ENCODE measurements at regions not wholly inside any gene's neighbourhood (a gene's known extent, or its start where the extent isn't known, plus 50 kb on each side); places are given as distances from the start of the nearest gene placed in this dataset.
"Not testable (repeated sequence)": the region's sequence is repeated elsewhere in the genome, so short reads cannot be mapped to it uniquely, and the experiment has no call there.

- no peak for DNase-seq
These were observed 50.0 kb upstream of the RASGRP1 start for GRCh38 chr15:38614621-38615020.

DNA sequence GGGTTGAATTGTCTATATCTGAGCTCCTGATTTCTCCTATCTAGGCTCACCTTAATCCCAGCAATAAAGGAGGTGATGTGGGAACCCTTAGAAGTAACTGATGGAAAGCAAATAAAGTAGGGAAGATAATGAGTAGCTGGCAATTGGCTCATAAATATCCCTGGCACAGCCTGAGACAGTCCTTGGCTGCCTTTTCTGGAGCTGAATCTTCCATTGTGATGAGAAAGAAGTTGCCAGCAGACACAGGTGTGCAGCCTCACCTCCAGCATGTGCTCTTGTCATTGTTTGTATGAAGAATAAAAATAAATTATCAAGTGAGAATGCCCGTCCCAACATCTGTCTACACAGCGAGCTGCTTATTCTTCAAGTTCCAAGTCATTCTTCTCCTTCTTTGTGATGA lies 53.2 kb upstream of the RASGRP1 start:
- DNase-seq = no peak

DNA sequence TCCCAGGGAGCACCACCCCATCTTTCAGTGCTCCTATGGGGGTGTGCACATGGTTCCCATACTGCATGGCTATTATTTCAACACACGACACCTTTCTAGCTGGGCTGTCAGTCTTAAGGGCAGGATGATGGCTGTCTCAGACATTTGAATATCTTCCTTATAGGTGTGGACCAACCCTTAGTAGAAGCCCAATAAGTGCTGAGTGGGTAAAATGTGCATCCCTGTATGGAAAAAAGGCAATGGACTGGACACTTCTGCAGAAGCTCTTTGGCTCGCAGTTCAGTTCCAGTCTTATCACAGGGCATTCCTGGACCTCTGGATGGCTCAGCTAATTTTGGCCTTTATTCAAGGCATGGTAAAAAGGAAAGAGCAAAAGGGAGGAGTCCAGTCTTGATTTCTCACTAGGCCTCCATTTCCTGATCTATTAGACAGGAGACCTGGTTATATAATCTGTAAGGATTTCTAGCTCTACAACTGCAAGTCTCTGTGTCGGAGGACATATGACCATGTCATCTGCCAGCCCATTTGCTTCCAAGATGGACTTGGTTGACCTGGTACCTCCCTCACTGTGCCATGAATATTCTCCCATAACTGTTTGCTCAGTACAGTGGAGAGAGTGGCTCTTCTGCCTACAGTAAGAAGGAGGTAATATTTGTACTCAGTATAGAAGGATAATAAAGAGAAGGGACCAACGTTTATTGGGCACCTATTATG lies 53.8 kb upstream of the RASGRP1 start:
- no peak for DNase-seq

- no peak for DNase-seq
These were observed 55.5 kb upstream of the RASGRP1 start for GRCh38 chr15:38620098-38620497.

GRCh38 chr15:38620851-38621594 lies 56.4 kb upstream of the RASGRP1 start:
- DNase-seq = no peak

DNA sequence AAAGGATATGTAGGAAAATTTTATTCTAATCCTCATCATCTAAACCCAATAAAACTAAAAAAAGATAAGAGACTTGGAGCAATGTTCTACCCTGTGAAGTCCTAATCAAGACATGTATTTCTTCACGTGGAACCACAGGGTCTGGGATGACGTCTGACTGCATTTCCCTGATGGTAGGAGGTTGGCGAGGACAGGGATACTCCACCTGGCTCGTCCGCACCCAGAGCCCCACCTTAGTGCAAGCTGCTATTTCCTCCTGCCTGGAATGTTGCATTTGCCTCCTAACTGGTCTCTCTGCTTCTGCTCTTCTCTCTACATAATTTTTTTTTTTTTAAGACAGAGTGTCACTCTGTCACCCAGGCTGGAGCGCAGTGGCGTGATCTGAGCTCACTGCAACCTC lies 57.7 kb upstream of the RASGRP1 start:
- no peak for DNase-seq

GRCh38 chr15:38622908-38623307 lies 58.3 kb upstream of the RASGRP1 start:
- no peak for DNase-seq

GRCh38 chr15:38623744-38624143 lies 59.1 kb upstream of the RASGRP1 start:
- no peak for DNase-seq

- DNase-seq = no peak
These were observed 59.9 kb upstream of the RASGRP1 start for GRCh38 chr15:38624244-38625205.

DNA sequence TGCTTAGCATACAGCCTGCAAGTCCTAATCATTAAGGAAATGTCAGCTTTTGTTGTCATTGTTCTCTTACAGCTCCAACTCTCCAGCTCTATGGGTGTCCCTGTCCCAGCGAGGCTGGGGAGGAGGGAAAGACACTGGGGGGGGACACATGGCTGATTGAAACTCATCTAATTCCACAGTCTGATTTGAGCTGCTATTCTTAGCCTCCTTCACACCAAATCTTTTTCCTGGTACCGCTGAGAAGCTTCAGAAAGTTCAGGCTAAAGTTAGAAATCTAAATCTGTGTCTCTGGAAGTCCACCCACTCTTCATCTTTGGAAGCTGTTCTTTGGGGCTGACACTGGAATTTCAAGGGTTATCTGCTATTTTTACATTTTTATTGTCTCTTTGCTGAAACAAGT lies 61.3 kb upstream of the RASGRP1 start:
- DNase-seq = no peak

DNA sequence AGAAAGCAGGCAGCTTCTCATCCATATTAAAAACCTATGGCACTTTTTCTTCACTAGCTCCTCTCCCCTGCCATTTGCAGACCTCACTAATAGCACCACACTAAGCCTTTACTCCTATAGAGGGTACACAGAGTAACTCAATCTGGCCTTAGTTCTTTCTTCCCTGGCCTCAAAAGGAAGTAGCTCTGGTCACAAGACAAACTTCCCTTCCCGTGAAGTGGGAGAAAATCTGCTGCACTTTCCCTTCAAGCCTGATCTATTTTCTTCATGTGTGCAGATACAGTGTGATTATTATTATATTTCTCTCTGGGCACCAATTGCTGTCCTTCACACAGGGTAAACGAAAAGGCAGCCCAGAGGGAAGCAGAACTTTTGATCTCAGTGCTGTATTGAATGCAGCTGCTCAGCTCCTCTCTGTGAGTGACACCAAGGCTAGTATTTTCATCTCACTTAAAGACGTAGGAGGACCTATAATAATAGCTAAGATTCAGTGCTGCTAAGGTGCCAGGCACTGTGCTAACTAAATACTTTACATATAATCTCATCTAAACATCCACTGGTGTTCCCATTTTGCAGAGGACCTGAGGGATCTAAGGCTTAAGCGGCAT lies 61.9 kb upstream of the RASGRP1 start:
- no peak for DNase-seq

DNA sequence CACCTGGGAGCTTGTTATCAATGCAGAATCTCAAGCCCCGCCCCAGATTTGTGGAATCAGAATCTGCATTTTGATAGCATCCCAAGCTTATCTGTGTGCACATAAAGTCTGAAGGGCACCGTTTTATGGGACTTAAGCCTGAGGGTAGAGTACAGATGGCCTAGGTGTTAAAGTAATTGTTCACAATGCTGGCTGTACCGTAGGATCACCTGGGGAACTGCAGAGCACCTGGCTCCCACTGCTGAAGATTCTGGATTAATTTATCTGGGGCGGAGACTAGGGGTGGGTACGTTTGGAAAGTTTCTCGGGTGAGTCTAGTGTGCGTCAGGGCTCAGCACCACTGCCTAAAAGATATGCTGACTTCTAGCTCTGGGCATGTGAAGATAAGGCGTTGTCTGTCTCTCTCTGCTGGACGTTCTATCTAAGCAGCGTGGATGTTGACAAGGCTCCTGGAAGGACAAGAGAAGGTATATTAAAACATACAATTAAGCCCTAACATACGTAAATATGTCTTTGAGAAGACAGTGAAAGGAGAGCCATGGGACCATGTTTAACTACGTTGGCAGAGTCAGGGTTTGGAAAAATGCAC lies 63.2 kb upstream of the RASGRP1 start:
- no peak for DNase-seq

DNA sequence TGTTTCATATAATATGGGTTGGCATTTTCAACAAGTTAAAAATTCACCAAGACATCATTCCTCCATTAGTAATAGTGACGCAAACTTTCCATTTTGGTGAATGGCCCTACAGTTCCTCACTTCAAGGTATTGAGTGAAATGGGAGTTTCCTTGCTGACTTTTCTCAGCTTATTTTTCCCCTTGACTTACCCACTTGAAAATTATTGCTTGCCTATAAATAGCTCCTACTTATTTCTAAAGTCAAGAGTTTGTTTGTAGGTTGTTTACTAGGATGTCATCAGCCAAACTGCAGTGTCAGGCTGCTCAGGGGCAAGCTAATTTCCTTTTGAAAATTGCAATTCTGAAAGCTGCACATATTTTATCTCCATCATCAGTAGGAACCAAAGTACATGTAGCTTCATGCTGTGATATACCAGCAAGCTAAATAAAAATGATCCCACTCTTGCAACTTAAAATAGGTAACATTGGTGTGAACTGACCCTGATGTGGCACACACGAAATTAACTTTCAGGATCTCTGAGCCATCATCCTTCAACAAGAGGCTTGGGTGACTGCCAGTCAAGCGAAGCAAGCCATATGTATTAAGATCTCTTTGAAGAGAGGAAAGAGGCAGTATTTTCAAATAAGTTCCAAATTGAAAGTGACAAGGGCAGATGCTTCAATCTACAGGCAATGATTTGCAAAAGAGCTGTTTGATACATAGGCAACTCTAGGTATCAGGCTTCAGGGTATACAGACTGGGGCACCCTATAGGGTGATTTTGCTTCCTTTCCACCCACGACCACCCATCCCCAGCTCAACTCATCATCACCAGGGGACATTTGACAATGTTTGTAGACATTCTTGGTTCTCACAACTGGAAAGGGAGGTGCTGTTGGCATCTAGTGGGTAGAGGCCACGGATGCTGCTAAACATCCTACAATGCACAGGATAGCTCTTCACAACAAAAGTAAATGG lies 66.8 kb upstream of the RASGRP1 start:
- DNase-seq = no peak

GRCh38 chr15:38635170-38635569 lies 70.6 kb upstream of the RASGRP1 start:
- no peak for DNase-seq

DNA sequence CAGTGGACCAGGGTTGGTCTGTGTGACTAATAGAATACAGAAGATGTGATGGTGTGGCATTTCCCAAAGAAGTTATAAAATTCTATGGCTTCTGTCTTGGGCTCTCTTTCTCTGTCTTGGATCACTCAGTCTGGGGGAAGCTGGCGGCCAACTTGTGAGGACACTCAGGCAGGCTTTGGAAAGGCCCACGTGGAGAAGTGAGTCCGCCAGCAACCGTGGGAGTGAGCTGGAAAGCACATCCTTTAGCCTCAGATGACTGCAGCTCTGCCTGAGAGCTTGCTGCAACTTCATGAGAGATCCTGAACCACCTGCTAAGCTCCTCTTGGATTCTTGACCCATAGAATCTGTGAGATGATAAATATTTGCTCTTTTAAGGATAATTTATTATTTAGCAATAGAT lies 72.0 kb upstream of the RASGRP1 start:
- DNase-seq = no peak

GRCh38 chr15:38638126-38638525 lies 73.5 kb upstream of the RASGRP1 start:
- no peak for DNase-seq

GRCh38 chr15:38638811-38639210 lies 74.2 kb upstream of the RASGRP1 start:
- DNase-seq = no peak

GRCh38 chr15:38642689-38643270 lies 78.2 kb upstream of the RASGRP1 start:
- no peak for DNase-seq

DNA sequence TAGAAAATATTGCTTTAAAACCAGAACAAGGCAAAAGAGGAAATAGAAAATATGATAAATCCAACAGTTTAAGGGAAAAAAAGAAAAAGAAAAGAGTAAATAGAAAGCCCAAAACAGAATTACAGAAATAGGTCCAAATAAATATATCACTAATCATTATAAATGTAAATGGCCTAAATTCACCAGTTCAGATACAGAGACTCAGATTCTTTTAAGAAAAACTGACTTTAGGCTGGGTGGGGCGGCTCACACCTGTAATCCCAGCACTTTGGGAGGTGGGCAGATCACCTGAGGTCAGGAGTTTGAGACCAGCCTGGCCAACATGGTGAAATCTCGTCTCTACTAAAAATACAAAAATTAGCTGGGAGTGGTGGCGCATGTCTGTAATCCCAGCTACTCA lies 79.7 kb upstream of the RASGRP1 start:
- not testable (repeated sequence) for DNase-seq

- DNase-seq = no peak
These were observed 82.1 kb upstream of the RASGRP1 start for GRCh38 chr15:38646716-38647115.

- DNase-seq = no peak
These were observed 83.1 kb upstream of the RASGRP1 start for GRCh38 chr15:38647683-38648082.

All from CD4-positive, alpha-beta T cell treated with Interferon gamma for 1 hour (primary cell).